ENCODE measurements at regions not wholly inside any gene's neighbourhood (a gene's known extent, or its start where the extent isn't known, plus 50 kb on each side); places are given as distances from the start of the nearest gene placed in this dataset.
"Not testable (repeated sequence)": the region's sequence is repeated elsewhere in the genome, so short reads cannot be mapped to it uniquely, and the experiment has no call there.

GRCh38 chr20:30288346-30288745, 969.1 kb upstream of the DEFB115 start:
- TF ChIP-seq, protein P1, sequence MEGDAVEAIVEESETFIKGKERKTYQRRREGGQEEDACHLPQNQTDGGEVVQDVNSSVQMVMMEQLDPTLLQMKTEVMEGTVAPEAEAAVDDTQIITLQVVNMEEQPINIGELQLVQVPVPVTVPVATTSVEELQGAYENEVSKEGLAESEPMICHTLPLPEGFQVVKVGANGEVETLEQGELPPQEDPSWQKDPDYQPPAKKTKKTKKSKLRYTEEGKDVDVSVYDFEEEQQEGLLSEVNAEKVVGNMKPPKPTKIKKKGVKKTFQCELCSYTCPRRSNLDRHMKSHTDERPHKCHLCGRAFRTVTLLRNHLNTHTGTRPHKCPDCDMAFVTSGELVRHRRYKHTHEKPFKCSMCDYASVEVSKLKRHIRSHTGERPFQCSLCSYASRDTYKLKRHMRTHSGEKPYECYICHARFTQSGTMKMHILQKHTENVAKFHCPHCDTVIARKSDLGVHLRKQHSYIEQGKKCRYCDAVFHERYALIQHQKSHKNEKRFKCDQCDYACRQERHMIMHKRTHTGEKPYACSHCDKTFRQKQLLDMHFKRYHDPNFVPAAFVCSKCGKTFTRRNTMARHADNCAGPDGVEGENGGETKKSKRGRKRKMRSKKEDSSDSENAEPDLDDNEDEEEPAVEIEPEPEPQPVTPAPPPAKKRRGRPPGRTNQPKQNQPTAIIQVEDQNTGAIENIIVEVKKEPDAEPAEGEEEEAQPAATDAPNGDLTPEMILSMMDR (IDR thresholded peaks at IDR 0.05; ENCODE audit: insufficient read depth, low read length, poor library complexity, severe bottlenecking) = no peak
- no peak overlapping the region for H3K4me3 ChIP-seq (ENCODE audit: low read depth, low read length)
- no peaks in the 10 kb centered on the region for H3K27me3 ChIP-seq (ENCODE audit: control insufficient read depth, insufficient read depth, low read length)
- no peaks in the 10 kb centered on the region for H3K36me3 ChIP-seq (ENCODE audit: control insufficient read depth, insufficient read depth, low read length)
- DNase-seq (ENCODE audit: low read depth) = no peak

- H3K27me3 ChIP-seq (ENCODE audit: control insufficient read depth, insufficient read depth, low read length); H3K4me3 ChIP-seq (ENCODE audit: low read depth, low read length); DNase-seq (ENCODE audit: low read depth); H3K36me3 ChIP-seq (ENCODE audit: control insufficient read depth, insufficient read depth, low read length): not testable (repeated sequence)
Observed at GRCh38 chr20:30289049-30289448, 968.4 kb upstream of the DEFB115 start.

GRCh38 chr20:30289711-30290141, 967.7 kb upstream of the DEFB115 start:
- H3K27me3 ChIP-seq (ENCODE audit: control insufficient read depth, insufficient read depth, low read length); H3K36me3 ChIP-seq (ENCODE audit: control insufficient read depth, insufficient read depth, low read length); DNase-seq (ENCODE audit: low read depth): not testable (repeated sequence)
- peak overlapping the region; percentile 12 for H3K4me3 ChIP-seq (ENCODE audit: low read depth, low read length)

DNA sequence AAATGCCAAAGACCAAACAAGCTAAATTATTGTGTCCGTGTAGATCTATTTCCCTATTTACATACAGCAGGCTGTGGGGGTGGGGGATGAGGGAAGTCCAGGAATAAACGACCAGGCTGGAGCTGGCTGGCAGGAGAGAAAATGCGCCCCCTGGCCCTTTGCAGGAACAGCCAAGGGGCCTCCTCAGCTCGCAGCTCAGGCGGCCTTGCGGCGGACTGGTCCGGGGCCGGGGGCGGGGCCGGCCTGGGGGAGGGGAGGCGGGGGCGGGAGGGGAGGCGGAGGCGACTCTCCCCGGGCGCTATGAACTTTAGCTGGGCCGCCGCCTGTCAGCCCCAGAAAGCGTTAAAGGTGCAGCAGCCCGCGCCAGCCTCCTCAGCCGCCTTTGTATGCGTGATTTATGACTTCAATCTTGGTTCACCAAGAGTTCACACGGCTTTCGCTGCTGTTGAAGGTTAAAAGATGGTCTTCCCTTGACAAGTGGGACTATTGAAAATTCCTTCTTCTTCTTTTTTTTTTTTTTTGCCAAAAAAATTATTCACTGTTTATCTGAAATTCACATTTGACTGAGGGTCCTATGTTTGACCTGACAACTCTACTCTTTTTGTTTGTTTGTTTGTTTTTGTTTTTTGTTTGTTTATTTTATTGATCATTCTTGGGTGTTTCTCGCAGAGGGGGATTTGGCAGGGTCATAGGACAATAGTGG, 967.0 kb upstream of the DEFB115 start:
- H3K4me3 ChIP-seq (ENCODE audit: low read depth, low read length); H3K27me3 ChIP-seq (ENCODE audit: control insufficient read depth, insufficient read depth, low read length); H3K36me3 ChIP-seq (ENCODE audit: control insufficient read depth, insufficient read depth, low read length); DNase-seq (ENCODE audit: low read depth): not testable (repeated sequence)

DNA sequence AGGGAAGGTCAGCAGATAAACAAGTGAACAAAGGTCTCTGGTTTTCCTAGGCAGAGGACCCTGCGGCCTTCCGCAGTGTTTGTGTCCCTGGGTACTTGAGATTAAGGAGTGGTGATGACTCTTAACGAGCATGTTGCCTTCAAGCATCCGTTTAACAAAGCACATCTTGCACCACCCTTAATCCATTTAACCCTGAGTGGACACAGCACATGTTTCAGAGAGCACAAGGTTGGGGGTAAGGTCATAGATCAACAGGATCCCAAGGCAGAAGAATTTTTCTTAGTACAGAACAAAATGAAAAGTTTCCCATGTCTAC, 966.4 kb upstream of the DEFB115 start:
- not testable (repeated sequence) for H3K36me3 ChIP-seq (ENCODE audit: control insufficient read depth, insufficient read depth, low read length); DNase-seq (ENCODE audit: low read depth); H3K4me3 ChIP-seq (ENCODE audit: low read depth, low read length)

GRCh38 chr20:30291686-30292085, 965.8 kb upstream of the DEFB115 start:
- not testable (repeated sequence) for DNase-seq (ENCODE audit: low read depth); H3K36me3 ChIP-seq (ENCODE audit: control insufficient read depth, insufficient read depth, low read length); H3K27me3 ChIP-seq (ENCODE audit: control insufficient read depth, insufficient read depth, low read length); H3K4me3 ChIP-seq (ENCODE audit: low read depth, low read length)

More for the DNA sequence above, 966.4 kb upstream of the DEFB115 start:
- not testable (repeated sequence) for H3K27me3 ChIP-seq (ENCODE audit: control insufficient read depth, insufficient read depth, low read length)

DNA sequence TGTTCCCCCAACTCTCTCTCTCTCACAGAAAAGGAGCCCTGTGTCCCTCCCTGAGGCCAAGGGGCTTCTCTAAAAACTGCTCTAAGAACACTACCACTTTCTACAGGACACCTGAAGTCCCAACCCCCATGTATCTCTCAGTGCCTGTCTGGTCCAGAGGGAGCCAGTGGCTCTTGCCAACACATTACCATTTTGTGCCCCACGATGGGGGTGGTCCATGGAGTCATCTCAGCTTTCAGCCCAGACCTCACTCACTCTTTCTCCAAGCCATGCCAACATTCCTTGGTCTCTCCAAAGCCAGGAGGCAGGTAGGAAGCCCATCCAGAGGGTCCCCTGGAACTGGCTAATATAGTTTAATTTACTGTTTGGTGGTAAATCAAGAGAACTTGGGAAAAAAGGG, 962.1 kb upstream of the DEFB115 start:
- H3K4me3 ChIP-seq (ENCODE audit: low read depth, low read length); DNase-seq (ENCODE audit: low read depth); H3K27me3 ChIP-seq (ENCODE audit: control insufficient read depth, insufficient read depth, low read length); H3K36me3 ChIP-seq (ENCODE audit: control insufficient read depth, insufficient read depth, low read length): not testable (repeated sequence)

DNA sequence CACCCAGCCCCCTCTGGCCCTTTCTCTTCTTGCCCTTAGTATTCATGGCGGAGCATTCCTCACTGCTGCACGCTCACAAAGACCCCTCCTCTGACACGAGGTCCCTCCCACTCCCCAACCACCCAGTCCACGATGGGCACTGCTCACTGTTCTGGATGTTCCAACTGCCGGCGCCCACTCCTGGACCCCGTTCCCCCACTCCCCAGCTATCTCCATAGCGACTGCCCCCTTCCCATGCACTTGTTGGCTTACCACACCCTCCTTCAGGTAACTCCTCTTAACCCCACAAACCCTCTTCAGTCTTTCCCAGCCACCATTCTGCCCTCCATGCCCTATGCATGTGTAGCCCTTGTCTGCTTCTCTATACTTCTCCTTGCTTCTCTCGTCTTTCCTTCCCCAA, 961.5 kb upstream of the DEFB115 start:
- DNase-seq (ENCODE audit: low read depth); H3K27me3 ChIP-seq (ENCODE audit: control insufficient read depth, insufficient read depth, low read length); H3K4me3 ChIP-seq (ENCODE audit: low read depth, low read length); H3K36me3 ChIP-seq (ENCODE audit: control insufficient read depth, insufficient read depth, low read length): not testable (repeated sequence)

- not testable (repeated sequence) for H3K27me3 ChIP-seq (ENCODE audit: control insufficient read depth, insufficient read depth, low read length); DNase-seq (ENCODE audit: low read depth); H3K36me3 ChIP-seq (ENCODE audit: control insufficient read depth, insufficient read depth, low read length); H3K4me3 ChIP-seq (ENCODE audit: low read depth, low read length)
Observed at GRCh38 chr20:30297878-30298595, 959.4 kb upstream of the DEFB115 start.

- not testable (repeated sequence) for H3K27me3 ChIP-seq (ENCODE audit: control insufficient read depth, insufficient read depth, low read length); H3K4me3 ChIP-seq (ENCODE audit: low read depth, low read length); DNase-seq (ENCODE audit: low read depth); H3K36me3 ChIP-seq (ENCODE audit: control insufficient read depth, insufficient read depth, low read length)
Observed at GRCh38 chr20:30300220-30300642, 957.2 kb upstream of the DEFB115 start.

- not testable (repeated sequence) for H3K4me3 ChIP-seq (ENCODE audit: low read depth, low read length); DNase-seq (ENCODE audit: low read depth); H3K36me3 ChIP-seq (ENCODE audit: control insufficient read depth, insufficient read depth, low read length); H3K27me3 ChIP-seq (ENCODE audit: control insufficient read depth, insufficient read depth, low read length)
Observed at GRCh38 chr20:30302786-30303185, 954.7 kb upstream of the DEFB115 start.

GRCh38 chr20:30309938-30310337, 947.5 kb upstream of the DEFB115 start:
- not testable (repeated sequence) for H3K36me3 ChIP-seq (ENCODE audit: control insufficient read depth, insufficient read depth, low read length); DNase-seq (ENCODE audit: low read depth); H3K4me3 ChIP-seq (ENCODE audit: low read depth, low read length); H3K27me3 ChIP-seq (ENCODE audit: control insufficient read depth, insufficient read depth, low read length)

DNA sequence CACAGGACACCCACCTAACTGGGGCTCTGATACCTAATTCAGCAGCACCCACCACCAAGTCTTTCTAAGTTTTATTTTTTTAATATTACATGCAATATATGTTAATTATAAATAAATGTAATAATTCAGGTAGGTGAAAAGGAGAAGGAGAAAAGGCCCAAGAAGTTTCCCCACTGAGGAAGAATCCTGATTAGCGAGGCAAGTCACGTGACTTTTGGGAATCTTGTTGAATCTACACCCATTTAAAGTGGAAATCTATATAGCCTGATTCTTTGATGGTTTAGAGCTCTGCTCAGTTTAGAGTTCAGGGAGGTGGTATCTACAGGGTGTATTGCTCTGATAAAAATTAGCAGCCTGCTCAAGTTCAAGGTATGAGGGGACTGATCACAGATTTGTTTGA, 947.1 kb upstream of the DEFB115 start:
- not testable (repeated sequence) for H3K4me3 ChIP-seq (ENCODE audit: low read depth, low read length); H3K36me3 ChIP-seq (ENCODE audit: control insufficient read depth, insufficient read depth, low read length); DNase-seq (ENCODE audit: low read depth); H3K27me3 ChIP-seq (ENCODE audit: control insufficient read depth, insufficient read depth, low read length)

DNA sequence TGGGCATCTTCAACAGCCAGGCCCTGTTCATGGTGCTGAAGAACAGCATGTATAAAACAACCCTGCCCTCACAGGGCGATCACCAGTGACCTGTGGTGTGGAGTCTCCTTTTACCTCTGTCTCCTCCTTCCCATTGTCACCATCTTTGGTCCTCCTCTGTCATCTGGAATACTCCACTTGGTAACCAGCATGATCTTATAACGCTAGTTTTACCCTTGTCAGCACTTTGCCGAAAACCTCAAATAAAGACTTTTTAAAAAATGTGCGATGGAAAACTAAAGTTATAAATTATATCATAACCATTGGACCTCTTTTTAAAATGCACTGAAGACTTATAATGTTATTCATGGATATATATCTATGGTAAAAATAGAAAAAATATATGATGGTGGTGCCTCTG, 945.2 kb upstream of the DEFB115 start:
- DNase-seq (ENCODE audit: low read depth); H3K36me3 ChIP-seq (ENCODE audit: control insufficient read depth, insufficient read depth, low read length); H3K27me3 ChIP-seq (ENCODE audit: control insufficient read depth, insufficient read depth, low read length); H3K4me3 ChIP-seq (ENCODE audit: low read depth, low read length): not testable (repeated sequence)
